Fibroblast of the aortic adventitia (primary cell): ENCODE measurements at regions not wholly inside any gene's neighbourhood (a gene's known extent, or its start where the extent isn't known, plus 50 kb on each side); places are given as distances from the start of the nearest gene placed in this dataset.
A peak's percentile ranks its signal among the peaks of the same experiment; 100 is the strongest.

Experiments
- DNase-seq: peaks from one replicate; pipeline ENCODE4 v3.0.0-alpha.2; 2010; ENCODE audit warnings: low read depth
- H3K4me3 ChIP-seq: 2 replicates; pipeline ENCODE4 v1.5.1; 2011; ENCODE audit warnings: low read depth, mild to moderate bottlenecking, control low read depth, low read length, moderate library complexity
- TF ChIP-seq, protein P1 (sequence below): IDR thresholded peaks from 2 replicates; pipeline ENCODE4 v1.5.1; 2011; ENCODE audit warnings: mild to moderate bottlenecking, low read length, control low read depth, inconsistent platforms; ENCODE audit not compliant: insufficient read depth

DNA sequence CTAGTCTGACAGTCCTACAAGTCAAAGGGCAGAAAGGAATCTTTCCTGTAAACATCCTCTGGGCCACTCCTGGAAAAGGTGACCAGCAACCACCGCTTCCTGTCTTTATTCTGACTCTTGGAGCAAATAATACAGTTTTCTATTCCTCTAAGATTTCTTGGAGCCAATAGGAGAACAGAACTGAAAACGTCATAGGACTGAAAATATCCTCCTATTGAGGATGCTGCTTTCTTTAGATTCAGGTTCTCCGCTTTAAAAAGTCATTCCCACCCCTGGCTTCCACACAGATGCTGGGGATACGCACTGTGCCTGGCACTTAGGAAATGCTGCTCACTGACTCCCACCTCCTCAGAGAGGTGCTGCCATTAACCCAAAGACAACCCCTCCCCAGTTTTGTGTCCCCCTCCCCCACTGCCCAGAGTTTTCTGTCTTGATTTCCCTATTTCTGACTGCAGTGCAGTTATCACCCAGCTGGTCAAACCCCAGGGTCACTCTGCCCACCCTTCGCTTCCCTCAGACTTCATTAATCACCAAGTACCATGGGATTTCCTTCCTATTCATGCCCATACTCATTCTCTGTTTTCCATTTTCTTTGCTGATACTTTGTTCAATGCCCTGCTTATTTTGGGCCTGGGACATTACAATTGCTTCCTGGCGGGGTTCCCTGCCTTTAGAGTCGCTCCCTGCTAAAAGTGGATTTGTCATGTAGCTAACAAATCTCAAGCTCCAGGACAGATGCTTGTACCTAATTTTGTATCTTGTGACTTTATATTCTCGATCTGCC lies 82.1 kb upstream of the ARHGAP29 start:
- no peak for DNase-seq
- H3K4me3 ChIP-seq = no peak overlapping the region
- TF ChIP-seq, protein P1, sequence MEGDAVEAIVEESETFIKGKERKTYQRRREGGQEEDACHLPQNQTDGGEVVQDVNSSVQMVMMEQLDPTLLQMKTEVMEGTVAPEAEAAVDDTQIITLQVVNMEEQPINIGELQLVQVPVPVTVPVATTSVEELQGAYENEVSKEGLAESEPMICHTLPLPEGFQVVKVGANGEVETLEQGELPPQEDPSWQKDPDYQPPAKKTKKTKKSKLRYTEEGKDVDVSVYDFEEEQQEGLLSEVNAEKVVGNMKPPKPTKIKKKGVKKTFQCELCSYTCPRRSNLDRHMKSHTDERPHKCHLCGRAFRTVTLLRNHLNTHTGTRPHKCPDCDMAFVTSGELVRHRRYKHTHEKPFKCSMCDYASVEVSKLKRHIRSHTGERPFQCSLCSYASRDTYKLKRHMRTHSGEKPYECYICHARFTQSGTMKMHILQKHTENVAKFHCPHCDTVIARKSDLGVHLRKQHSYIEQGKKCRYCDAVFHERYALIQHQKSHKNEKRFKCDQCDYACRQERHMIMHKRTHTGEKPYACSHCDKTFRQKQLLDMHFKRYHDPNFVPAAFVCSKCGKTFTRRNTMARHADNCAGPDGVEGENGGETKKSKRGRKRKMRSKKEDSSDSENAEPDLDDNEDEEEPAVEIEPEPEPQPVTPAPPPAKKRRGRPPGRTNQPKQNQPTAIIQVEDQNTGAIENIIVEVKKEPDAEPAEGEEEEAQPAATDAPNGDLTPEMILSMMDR = no peak

GRCh38 chr1:94318505-94319030 lies 81.2 kb upstream of the ARHGAP29 start:
- TF ChIP-seq, protein P1 = no peak
- DNase-seq = no peak

GRCh38 chr1:94317790-94318188 lies 80.4 kb upstream of the ARHGAP29 start:
- TF ChIP-seq, protein P1 = no peak
- peak; percentile 52 for DNase-seq

More at GRCh38 chr1:94318505-94319030, 81.2 kb upstream of the ARHGAP29 start:
- H3K4me3 ChIP-seq = no peak overlapping the region

GRCh38 chr1:94316836-94317789 lies 79.7 kb upstream of the ARHGAP29 start:
- peak; percentile 74 for DNase-seq

More at GRCh38 chr1:94317790-94318188, 80.4 kb upstream of the ARHGAP29 start:
- no peak overlapping the region for H3K4me3 ChIP-seq

DNA sequence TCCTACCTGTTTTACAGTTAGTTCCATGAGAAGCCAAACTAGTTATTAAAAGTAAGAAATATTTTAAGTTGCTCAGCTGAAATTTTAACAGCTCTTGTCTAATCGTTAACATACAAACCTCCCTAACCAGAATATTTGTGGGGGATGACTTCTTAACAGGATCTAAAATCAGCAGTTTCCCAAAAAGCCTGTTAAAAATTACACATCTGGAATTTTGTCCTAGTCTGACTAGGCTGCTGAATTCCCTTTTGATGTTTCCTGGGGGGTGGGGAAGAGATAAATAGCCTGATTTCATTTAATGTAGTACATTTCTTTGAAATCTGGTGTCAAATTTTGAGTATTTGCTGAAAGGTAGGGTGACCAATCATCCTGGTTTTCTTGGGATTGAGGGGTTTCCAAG lies 78.8 kb upstream of the ARHGAP29 start:
- TF ChIP-seq, protein P1 = no peak
- DNase-seq = no peak
- H3K4me3 ChIP-seq = no peak overlapping the region

More at GRCh38 chr1:94316836-94317789, 79.7 kb upstream of the ARHGAP29 start:
- H3K4me3 ChIP-seq = no peak overlapping the region
- TF ChIP-seq, protein P1 = no peak

DNA sequence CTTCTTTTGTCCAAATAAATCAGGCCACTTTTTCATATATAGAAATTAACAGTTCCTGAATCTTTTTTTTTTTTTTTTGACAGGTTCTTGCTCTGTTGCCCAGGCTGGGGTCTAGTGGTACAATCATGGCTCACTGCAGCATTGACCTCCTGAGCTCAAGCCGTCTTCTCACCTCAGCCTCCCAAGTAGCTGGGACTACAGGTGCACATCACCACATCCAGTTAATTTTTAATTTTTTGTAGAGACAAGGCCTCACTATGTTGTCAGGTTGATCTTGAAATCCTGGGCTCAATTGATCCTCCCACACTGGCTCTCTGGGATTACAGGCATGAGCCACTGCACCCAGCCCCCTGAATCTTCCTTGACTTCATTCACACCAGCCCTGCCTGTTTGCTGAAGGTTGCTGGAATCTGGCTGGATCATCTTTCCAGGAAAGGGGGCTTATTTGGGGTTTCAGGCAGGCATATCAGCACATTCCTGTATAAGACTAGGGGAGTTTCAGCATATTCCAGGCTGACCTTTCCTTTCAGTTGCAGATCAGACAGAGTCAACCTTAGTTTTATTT lies 78.2 kb upstream of the ARHGAP29 start:
- DNase-seq = no peak
- TF ChIP-seq, protein P1 = no peak

More for the DNA sequence above, 78.2 kb upstream of the ARHGAP29 start:
- H3K4me3 ChIP-seq = no peak overlapping the region
